ENCODE measurements at regions not wholly inside any gene's neighbourhood (a gene's known extent, or its start where the extent isn't known, plus 50 kb on each side); places are given as distances from the start of the nearest gene placed in this dataset.

- no peak for DNase-seq (ENCODE audit: low read depth)
These were observed 368.9 kb downstream of the CDH9 start for GRCh38 chr5:26669523-26669922.

GRCh38 chr5:26669031-26669430, 369.4 kb downstream of the CDH9 start:
- no peak for DNase-seq (ENCODE audit: low read depth)

GRCh38 chr5:26666371-26666770, 372.0 kb downstream of the CDH9 start:
- no peak for DNase-seq (ENCODE audit: low read depth)

GRCh38 chr5:26663500-26663899, 374.9 kb downstream of the CDH9 start:
- no peak for DNase-seq (ENCODE audit: low read depth)

- no peak for DNase-seq (ENCODE audit: low read depth)
These were observed 375.5 kb downstream of the CDH9 start for GRCh38 chr5:26662806-26663360.

GRCh38 chr5:26660116-26660515, 378.3 kb downstream of the CDH9 start:
- DNase-seq (ENCODE audit: low read depth) = no peak

GRCh38 chr5:26649000-26649399, 389.4 kb downstream of the CDH9 start:
- DNase-seq (ENCODE audit: low read depth) = no peak

GRCh38 chr5:26647781-26648180, 390.6 kb downstream of the CDH9 start:
- no peak for DNase-seq (ENCODE audit: low read depth)

- no peak for DNase-seq (ENCODE audit: low read depth)
These were observed 392.7 kb downstream of the CDH9 start for GRCh38 chr5:26645659-26646058.

GRCh38 chr5:26641492-26641891, 396.9 kb downstream of the CDH9 start:
- DNase-seq (ENCODE audit: low read depth) = no peak

- no peak for DNase-seq (ENCODE audit: low read depth)
These were observed 413.3 kb downstream of the CDH9 start for GRCh38 chr5:26625099-26625498.

- no peak for DNase-seq (ENCODE audit: low read depth)
These were observed 415.4 kb downstream of the CDH9 start for GRCh38 chr5:26622947-26623346.

GRCh38 chr5:26610577-26610976, 427.8 kb downstream of the CDH9 start:
- DNase-seq (ENCODE audit: low read depth) = no peak

GRCh38 chr5:26601563-26601962, 436.8 kb downstream of the CDH9 start:
- DNase-seq (ENCODE audit: low read depth) = peak; percentile 4

- DNase-seq (ENCODE audit: low read depth) = peak; percentile 49
These were observed 455.9 kb downstream of the CDH9 start for GRCh38 chr5:26582350-26583045.

- no peak for DNase-seq (ENCODE audit: low read depth)
These were observed 458.7 kb downstream of the CDH9 start for GRCh38 chr5:26579712-26580111.

- no peak for DNase-seq (ENCODE audit: low read depth)
These were observed 460.4 kb downstream of the CDH9 start for GRCh38 chr5:26578002-26578401.

GRCh38 chr5:26572480-26572879, 465.9 kb downstream of the CDH9 start:
- no peak for DNase-seq (ENCODE audit: low read depth)

- no peak for DNase-seq (ENCODE audit: low read depth)
These were observed 468.5 kb downstream of the CDH9 start for GRCh38 chr5:26569929-26570258.

- no peak for DNase-seq (ENCODE audit: low read depth)
These were observed 469.0 kb downstream of the CDH9 start for GRCh38 chr5:26569241-26569928.

GRCh38 chr5:26568316-26568715, 470.1 kb downstream of the CDH9 start:
- no peak for DNase-seq (ENCODE audit: low read depth)

- no peak for DNase-seq (ENCODE audit: low read depth)
These were observed 474.4 kb downstream of the CDH9 start for GRCh38 chr5:26563979-26564378.

GRCh38 chr5:26553079-26553478, 485.3 kb downstream of the CDH9 start:
- peak; percentile 80 for DNase-seq (ENCODE audit: low read depth)

GRCh38 chr5:26543987-26544386, 494.4 kb downstream of the CDH9 start:
- DNase-seq (ENCODE audit: low read depth) = no peak
